GM18505 (cell line): ENCODE measurements at regions not wholly inside any gene's neighbourhood (a gene's known extent, or its start where the extent isn't known, plus 50 kb on each side); places are given as distances from the start of the nearest gene placed in this dataset.
"Not testable (repeated sequence)": the region's sequence is repeated elsewhere in the genome, so short reads cannot be mapped to it uniquely, and the experiment has no call there.

Source experiments
- ATAC-seq: cut with Tn5 transposase; IDR thresholded peaks from one replicate; pipeline ENCODE4 v1.9.1; 2021; ENCODE audit not compliant: unreplicated experiment
- POLR2A ChIP-seq: IDR thresholded peaks from 4 replicates; pipeline ENCODE4 v1.6.1; 2011; ENCODE audit warnings: borderline replicate concordance; ENCODE audit not compliant: insufficient read depth, insufficient read length; ENCODE audit errors: extremely low read depth

DNA sequence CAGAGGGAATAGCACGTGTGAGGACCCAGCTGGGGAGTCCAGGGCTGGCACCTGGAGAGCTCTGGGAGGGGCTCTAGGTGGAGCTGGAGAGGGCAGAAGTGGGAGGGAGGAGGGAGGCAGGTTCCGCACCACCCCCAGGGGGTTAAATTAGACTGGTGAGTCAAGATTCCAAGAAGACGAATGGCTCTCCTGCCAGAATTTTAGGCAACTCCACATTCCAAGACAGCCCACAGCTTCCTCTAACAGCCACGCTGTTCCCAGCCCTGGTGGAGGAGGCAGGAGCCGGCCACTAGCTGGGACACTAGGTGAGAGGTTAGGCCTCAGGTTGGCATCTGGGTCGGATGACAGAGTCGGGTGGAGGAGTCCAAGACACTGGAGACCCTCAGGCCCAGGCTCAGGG, 60.2 kb downstream of the TFAP2C start:
- ATAC-seq: no peak
- no peak for TF ChIP-seq POLR2A

DNA sequence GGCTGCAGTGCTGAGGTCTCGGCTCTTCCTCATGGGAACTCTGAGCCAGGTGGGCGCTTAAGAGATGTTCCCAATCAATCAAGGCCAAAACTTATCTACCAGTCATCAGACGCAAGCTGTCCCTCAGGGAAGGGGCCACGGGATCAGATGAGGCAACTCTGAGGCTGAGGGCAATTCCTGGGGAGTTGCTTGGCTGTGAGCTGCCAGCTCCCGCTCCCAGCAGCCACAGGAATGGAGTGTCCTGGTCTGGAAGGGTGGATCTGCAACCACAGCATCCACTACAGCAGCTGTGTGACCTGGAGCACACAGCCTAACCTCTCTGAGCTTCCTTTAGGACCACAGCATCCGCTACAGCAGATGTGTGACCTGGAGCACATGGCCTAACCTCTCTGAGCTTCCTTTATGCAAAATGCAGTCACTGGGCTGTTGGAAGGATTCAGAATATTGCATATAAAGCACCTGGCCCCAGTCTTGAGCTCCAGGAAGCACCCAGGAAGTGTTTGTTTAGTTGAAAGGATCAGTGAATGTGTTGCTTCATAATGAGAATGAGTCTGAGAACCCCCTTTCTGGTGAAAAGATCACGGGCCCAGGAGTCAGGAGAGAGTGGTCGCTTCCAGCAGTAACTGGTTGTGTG, 60.9 kb downstream of the TFAP2C start:
- no peak for ATAC-seq

DNA sequence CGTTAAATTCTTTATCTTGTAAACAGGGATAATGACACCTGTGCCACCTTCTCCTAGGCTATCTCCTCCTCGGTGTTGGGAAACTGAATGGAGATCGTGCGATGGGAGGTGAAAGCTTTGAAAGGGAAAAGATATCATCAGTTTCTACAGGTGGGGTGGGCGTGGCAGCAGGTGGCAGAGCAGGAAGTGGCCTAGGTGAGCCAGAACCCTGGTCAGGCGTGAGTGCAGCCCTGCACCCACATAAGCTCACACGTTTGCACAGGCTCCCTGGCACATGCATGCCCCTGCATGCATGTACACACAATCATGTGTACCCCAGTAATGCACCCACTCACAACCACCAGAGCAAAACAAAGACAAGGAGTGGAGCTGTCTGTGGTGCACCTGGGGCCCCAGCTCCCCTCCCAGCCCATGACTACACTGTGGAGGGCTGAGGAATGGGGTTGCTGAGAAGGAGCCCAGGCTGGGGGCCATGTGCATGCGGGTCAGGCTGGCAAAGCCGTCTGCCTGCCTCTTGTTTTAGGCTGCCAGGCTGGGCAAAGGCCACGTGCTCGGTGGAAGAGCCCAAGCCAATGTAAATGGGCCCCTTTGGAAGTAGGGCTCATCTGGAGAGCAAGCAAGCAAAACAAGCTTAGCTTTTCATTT, 61.5 kb downstream of the TFAP2C start:
- TF ChIP-seq POLR2A: no peak
- ATAC-seq: no peak

More for the DNA sequence above, 60.9 kb downstream of the TFAP2C start:
- no peak for TF ChIP-seq POLR2A

DNA sequence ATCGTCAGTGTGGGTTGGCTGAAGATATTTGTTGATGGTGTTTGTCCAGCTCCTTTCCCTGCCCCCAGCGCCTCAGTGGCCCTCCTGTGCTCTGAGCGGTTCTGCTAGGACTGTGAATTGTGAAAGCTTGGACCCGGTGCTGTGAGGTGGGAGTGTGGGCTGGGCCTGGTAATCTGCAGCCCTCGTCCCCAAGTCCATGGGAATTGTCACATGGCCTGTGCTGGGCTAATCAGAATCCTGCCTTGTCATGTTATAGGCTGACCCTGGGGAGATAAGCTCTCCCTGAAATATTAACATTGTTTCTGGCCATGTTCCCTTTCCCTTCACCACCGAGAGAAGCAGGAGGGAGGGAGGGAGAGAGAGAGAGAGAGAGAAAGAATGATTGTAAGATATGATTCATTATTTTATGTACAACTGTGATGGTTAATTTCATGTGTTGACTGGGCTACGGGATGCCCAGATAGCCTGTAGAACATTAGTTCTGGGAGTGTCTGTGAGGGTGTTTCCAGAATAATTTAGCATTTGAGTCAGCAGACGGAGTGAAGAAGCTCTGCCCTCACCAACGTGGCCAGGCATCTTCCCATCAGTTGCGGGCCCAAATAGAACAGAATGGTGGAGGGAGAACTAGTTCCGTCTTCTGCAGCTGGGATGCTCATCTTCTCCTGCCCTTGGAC, 62.4 kb downstream of the TFAP2C start:
- no peak for ATAC-seq

DNA sequence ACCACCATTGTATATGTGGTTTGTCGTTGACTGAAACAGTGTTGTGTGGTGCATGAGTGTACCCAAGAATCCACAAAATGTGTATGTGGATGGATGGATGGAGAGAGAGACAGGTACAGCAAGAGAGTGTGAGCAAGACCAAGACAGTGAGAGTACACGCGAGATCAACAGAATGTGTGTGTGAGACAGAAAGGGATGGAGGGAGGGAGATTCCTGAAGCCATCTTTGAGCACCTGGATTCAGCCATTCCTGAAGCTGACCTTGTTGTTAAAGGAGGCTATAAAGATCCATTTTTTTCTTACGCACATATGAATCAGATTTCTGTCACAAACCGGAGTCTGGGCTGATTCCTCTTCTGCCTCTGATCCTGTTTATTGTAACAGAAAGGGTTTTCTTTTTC, 64.1 kb downstream of the TFAP2C start:
- TF ChIP-seq POLR2A: no peak
- no peak for ATAC-seq

More for the DNA sequence above, 62.4 kb downstream of the TFAP2C start:
- TF ChIP-seq POLR2A: no peak

DNA sequence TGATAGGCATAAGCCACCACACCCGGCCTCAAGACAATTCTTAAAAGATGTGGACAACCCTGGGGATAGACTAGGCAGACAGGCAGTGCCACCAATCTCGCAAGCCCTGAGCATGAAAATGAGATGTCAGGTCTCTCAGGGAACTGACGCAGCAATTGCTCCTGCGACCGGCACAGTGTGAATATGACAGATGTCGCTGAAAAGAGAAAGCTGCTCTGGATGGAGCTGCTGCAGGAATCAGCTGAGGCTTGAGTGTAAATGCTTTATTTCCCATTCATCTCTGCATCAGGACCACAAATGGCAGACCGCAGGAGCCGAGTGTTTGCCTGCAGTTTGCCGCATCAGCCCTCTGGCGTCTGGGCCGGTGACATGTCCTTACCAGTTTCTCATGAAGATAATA, 68.4 kb downstream of the TFAP2C start:
- ATAC-seq: no peak
- no peak for TF ChIP-seq POLR2A

DNA sequence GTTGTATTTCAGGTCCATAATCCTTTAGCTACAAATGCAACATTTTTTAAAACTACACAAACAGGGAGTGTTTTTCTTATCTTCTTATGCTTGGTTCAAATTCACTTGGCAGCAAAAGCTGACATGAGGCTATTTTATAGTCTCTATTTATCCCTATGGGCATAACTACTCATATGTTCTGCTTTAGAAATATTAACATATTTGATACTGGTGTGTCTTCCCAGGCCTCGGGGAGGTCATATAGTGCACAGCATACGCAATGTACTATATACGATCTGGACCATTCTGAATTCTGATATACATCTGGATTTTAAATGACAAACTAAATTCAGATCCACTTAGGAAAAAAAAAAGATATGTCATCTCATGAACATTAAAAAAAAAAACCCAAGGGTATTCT, 69.2 kb downstream of the TFAP2C start:
- no peak for ATAC-seq
- TF ChIP-seq POLR2A: no peak

DNA sequence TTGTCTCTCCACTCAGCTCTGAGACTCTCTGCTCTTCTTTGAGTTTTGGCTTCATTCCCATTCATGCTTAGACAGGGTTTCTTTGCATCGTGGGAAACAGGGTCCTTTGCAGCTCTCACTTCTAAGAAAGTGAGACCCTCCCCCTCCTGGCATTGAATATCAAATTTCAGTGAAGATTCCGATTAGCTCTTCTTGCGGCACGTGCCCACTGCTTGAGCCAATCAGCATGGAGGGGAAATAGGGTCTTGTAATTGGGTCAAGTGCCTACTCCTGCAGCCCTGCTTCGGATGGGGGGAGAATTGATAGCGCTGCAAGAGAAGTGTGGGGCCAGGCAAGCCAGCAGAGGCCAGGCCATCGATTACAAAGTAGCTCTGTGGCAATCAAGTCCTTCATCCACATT, 69.6 kb downstream of the TFAP2C start:
- no peak for TF ChIP-seq POLR2A
- ATAC-seq: no peak

DNA sequence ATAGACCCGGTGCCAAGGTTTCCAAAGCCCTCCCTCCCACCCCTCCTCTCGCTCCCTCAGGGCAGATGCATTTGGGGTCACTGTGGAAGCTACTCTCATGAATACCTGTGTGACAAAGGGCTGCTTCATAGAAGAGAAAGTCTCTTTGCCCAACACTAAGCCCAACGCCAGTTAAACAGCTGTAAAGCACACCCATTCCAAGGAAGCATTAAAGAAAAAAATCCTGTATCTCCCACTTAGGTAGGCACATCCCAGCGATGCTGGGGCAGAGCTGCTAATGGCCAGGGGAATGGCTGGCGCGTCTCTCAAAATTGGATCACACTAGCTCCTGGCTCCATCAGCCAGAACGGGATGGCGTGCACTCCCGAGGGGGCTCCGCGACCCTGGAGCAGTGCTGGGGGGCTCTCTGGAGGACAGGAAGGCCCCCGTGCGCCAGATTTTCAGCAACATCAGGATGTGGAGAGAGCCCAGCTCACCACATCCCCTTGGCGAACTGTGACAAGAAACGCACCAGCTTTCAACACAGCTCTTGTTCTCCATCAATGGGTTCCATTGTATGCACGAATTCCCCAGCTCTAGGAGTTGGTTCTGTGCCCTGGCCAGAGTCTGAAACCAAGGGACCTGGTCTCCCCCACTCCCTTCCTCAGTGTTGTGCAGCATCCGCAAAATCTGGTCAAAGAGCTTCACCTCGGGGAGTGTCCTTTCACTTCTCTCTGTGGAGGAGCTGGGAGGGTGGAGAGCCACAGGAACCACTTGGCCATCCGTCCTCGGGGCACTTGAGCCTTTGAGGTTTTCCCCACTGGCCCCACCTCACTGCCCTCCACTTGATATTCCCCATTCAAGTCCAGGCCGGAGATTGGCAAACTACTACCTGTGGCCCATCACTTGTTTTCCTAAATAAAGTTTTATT, 74.1 kb downstream of the TFAP2C start:
- ATAC-seq: no peak
- TF ChIP-seq POLR2A: no peak

DNA sequence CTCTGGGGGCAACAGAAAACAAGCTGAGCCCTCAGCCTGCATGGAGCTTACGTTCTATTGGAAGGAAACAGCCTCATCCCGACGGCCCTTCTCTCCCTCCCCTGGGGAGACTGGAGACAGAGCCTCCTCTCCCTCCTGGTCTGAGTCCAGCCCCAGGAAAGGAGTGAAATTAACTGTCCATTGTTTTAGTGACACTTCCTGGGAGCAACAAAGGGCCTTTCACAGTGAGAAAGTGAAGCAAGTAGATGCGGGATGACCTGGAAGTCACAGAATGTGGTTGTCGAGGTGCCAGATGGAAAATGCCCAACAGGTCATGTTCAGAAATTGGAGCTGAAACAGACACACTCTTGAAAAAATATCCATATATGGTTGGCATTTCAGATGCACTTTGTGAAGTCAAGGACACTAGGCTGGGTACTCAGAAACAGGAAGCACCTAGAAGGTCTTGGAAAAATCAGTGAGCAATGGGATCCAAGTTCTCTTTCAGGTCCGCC, 77.8 kb downstream of the TFAP2C start:
- ATAC-seq: no peak
- TF ChIP-seq POLR2A: no peak

DNA sequence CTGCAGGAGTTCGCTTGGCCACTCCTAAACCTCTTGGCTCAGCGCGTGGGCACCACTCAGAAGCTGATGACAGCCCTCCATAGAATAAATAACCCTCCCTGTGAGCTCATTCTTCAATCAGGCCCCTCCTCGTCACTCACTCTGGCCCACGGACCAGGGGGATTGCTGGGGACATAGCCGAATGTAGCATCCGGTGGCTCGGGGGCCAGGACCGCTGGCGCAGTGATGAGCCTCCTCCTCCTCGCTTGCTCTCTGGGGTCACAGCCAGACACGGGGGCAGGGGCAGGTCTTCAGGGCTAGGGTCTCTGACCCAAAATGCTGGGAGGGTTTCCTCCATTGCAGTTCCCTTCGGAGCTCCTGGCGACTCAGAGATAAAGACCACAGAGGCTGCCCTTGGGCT, 79.9 kb downstream of the TFAP2C start:
- ATAC-seq: no peak
- no peak for TF ChIP-seq POLR2A

DNA sequence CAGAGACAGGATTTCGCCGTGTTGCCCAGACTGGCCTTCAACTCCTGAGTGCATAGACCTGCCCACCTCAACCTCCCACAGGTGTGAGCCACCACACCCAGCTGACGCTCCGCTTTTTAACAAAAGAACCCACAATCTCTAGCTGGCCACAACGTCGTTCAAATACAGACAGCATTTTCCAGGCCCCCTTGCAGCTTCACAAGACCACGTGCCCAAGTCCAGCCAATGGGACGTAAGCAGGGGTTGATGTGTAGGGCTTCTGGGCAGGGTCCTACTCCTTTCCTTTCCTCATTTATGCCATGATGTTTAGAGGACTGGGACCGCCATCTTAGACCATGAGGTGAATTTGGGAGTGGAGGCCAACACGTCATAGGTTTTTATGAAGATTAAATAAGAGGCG, 81.0 kb downstream of the TFAP2C start:
- ATAC-seq: no peak
- TF ChIP-seq POLR2A: no peak

DNA sequence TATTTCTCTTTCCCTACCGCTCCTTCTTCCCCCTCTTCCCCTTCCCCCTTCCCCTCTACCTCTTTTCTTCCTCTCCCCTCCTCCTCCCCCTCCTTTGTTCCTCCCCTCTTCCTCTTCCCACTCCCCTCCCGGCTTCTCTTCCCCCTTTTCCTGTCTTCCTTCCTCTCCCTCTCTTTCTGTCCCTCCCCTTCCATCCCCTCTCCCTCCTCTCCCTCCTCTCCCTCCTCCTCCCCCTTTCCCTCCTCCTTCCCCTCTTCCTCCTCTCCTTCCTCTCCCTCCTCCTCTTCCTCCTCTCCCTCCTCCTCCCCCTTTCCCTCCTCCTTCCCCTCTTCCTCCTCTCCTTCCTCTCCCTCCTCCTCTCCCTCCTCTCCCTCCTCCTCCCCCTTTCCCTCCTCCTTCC, 81.5 kb downstream of the TFAP2C start:
- ATAC-seq: not testable (repeated sequence)
